GM18861 (cell line): ENCODE measurements at regions not wholly inside any gene's neighbourhood (a gene's known extent, or its start where the extent isn't known, plus 50 kb on each side); places are given as distances from the start of the nearest gene placed in this dataset.
"Not testable (repeated sequence)": the region's sequence is repeated elsewhere in the genome, so short reads cannot be mapped to it uniquely, and the experiment has no call there.

Source experiments
- ATAC-seq: cut with Tn5 transposase; IDR thresholded peaks from one replicate; pipeline ENCODE4 v1.9.1; 2021; ENCODE audit not compliant: unreplicated experiment

DNA sequence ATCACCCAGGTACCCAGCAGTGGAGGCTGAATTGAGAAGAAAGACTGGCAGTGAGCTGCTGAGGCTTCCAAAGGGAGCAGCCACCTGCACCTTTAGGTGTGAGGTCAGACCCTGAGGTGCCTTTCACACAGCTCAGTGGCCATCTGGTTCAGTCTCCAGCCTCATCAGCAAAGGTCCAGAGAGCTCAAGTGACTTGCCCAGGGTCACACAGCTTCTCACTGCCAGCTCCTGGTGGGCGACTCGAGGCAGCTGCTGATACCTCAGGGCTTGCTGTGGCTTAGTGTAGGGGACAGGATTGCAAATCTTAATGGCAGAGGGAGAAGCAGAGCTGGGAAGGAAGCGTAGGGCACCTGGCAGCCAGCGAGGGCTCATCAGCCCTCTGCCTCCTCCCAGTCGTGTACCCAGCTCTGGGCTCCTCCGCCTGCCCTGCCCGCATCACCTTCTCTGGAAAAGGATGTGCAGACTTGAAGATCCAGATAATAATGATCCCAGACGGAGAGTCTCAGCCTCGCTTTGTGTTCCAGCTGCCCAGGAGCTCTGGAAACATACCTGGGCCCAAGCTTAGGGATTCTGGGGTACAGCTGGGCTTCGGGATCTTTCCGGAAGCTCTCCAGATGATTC, 165.3 kb upstream of the GSE1 start:
- ATAC-seq, result no peak

DNA sequence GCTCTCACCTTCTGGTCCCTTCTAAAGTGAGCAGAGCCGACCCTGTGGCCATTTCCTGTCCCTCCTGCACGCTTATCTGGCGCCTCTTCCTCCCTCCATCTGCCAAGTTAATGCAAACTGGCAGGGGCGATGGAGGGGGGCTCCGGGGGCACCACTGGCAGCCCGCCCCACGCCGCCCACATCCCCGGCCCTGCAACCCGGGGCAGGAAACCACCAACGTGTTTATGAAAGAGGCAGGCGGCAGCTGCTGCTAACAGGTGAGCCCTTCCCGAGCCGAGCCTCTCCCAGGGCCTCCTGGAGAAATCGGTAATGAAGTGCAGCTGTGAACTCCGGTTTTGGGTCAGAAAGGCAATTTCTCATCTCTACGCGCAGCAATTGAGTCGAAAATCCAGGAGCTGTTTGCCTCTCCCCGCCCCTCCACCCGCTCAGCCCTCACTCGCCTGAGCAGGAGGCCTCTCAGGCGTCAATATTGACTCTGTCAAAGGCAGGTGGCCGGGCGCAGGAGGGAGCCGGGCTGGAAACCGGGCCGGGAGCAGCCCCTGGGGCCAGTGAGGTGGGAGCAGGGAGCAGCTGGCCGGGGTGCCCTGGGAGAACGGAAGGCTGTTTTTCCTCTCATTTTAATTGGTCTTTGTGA, 164.4 kb upstream of the GSE1 start:
- no peak for ATAC-seq

DNA sequence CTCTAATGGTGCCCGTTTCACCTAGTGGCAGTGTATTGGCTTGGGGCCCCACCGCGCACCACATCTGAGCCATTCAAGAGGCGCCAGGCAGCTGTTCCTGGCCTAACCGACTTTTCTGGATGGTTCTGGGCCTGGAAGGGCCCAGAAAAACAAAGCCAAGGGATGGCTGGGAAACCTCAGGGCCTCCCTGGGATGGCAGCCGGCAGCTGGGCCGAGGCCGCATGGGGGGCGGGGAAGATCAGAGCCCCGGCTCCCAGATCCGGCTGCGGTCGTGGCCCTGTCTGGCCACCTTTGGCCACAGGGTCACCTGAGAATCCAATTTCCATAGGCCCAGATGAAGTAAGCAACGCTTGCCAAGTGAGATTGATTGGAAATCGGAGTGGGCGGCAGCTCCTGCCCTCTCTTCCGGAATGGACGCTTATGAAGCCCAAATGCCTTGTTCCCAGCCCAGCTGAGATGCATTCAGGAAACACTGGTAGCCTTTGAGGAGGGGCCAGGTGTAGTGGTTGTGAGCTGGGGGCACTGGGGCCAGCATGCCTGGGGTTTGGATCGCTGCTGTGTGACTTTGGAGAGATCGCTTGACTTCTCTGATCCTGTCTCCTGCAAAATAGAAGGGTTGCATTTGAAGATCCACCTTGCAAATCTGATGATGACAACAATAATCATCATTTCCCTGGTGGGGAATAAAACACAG, 163.8 kb upstream of the GSE1 start:
- ATAC-seq, result no peak

DNA sequence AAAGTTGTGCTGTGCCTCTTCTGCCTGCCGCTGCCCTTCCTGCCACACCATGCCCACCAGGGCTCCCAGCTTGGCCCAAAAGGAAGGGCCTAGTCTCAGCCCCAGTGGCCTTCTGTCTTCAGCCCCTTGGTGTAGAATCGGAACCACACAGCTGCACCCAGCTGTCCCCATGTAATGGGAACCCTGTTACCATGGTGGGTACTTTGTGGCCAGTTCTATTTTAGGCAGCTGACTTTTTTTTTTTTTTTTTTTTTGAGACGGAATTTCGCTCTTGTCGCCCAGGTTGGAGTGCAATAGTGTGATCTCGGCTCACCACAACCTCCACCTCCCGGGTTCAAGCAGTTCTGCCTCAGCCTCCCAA, 163.3 kb upstream of the GSE1 start:
- no peak for ATAC-seq

DNA sequence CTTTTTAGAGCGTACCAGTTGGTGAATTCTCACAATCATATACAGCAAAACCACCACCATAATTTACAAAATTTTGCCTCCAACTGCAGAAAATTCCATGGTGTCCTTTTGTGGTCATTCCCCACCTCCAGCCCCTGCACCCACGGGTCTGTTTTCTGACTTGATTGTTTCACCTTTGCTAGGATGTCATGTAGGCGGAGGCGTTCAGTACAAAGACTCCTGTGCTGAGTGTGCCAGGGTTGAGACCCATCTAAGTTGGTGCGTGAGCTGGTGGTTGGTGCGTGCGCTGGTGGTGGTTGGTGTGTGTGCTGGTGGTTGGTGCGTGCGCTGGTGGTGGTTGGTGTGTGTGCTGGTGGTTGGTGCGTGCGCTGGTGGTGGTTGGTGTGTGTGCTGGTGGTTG, 162.0 kb upstream of the GSE1 start:
- ATAC-seq, result not testable (repeated sequence)

DNA sequence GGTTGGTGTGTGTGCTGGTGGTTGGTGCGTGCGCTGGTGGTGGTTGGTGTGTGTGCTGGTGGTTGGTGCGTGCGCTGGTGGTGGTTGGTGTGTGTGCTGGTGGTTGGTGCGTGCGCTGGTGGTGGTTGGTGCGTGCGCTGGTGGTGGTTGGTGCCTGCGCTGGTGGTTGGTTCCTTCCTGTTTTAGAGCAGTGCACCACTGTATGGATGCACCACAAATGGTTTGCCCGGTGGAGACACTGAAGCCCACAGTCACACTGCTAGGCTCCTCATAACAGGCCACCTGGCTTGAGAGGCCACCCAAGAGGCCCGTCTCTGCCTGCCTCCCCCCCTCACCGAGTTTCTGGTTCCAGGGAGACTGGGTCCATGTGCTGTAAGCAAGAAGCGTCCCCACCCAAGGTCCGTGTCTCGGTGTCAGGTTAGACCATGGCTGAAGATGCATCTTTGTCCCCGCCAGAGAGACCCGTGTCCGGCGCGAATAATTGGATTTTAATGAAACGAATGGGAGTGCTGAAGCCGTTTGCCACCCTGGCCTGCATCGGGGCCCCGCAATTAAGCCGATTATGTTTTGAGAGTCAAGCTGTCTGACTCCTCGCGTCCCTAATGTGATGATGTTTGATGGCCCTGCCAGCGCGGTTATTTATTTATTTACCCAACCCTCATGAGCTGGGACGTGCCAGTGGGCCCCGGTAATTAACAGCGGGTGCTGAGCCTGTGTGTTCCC, 161.3 kb upstream of the GSE1 start:
- ATAC-seq, result no peak

DNA sequence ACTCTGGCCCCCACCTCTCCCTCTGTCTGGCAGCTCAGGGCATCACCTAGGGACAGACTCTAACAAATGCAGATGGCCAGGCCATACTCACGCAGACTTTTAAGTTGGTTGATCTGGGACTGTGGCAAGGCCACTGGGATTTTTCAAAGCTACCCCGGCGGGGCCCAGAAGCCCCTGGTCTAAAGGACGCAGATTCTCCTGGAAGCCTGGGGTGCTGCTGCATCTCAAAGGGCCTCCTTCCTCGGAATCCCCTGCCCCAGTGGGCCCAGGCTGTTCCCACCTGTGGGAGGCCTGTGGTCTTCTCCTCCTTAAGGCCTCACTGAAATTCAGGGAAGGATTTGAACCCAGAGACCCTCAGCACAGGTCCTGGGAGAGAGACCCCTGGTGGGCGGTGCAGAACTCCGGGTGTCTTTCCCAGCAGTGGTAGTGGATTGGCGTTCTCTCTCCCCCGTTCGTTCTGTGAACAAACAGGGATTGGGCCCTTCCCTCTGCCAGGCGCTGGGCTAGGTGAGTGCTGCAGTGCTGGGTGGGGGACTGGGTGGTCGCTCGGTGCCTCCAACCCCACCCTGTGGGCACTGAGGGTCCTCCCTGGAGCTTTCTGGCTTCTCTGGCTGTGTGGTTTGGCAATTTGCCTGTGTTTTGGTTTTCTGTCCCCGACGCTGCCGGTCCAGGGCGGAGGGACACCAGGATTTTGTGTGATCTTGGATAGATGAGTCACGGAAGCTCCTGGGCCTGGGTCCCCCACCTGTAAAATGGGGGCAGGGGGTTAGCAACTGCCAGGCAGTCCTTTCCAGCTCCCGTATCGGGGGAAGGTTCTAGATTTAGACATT, 160.5 kb upstream of the GSE1 start:
- ATAC-seq, result no peak

DNA sequence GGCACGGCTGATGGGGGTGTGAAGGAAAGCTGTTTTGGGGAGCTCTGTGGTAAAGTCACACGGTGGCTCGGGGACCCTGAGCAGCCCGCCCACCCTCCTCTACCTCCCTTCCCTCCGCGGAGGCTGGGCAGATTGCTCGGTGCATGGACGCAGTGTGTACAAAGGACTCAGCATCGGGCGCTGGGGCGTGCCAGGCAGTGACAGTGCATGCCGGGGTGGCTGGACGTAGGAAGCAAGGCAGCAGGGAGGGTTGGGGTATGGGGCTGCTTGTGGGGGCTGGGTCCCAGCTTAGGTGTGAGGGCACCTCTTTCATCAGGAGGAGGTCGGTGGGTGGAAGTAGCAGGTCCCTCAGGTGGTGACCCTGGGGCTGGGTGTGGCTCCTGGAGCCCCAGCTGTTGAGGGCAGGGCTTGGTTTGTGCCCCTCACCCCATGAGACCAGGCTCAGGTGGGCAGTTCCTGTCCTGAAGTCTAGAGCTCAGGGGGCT, 159.9 kb upstream of the GSE1 start:
- no peak for ATAC-seq

DNA sequence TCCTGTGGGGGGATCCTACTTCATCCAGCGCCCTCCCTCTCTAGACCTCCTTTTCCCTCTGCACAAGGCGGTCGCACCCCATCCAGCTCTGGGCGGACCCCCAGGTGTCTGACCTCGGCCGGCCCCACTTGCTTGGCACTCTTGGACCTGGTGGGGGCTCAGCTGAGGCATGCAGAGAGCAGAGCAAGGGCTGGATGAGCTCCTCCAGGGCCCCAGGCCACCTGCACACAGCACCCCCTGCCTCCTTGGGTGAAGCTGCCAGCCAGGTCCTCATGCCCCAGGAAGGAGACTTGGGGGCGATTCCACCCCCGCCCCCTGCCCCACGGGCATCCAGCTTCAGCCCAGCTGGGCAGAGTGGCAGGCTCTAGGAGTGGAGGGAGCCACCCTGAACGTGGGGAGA, 159.4 kb upstream of the GSE1 start:
- no peak for ATAC-seq

DNA sequence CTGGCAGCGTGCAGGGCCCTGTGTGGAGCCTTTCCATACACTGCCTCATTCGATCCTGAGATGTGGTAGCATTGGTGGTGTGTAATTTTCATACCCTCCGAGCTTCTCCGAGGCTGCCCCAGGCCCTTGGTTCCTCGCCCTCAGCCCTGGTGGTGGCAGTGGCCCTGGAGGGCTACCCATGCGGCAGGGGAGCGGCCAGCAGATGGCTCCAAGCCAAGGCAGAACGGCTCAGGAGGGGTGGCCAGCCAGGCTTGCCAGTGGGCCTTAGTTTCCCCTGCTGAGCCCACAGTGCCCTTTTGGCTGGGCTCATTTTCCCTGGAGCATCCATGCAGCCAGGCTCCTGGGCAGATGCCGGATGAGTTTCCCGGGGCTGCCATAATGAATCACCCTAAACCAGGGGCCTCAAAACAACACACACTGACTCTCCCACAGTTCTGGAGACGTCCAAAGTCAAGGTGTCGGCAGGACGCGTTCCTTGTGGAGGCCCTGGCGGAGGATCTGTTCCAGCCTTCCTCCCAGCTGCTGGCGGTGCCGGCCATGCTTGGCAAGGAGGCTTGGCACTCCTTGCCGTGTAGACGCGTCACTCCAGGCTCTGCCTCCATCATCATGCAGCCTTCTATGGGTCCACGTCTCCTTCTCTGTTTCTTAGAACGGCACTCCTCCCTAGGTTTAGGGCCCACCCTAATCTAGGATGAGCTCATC, 158.8 kb upstream of the GSE1 start:
- no peak for ATAC-seq

DNA sequence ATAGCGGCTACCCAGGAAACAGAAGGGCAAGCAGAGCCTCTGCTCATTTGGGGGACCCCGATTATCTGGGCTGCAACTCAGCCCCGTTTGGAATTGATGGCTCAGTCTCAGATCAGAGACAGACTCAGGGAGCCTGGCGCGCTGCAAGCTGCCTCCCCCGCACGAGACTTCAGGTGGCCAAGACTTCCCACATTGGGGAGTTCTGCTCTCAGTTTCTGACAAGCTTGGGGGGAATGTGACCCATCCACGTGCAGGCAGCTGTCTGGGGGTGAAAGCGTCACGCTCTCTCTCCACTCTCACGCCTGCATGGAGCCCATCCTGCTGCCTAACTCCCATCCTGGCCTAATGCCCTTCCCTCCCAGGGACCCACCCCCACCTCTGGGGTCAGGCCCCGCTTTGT, 157.6 kb upstream of the GSE1 start:
- ATAC-seq, result no peak

DNA sequence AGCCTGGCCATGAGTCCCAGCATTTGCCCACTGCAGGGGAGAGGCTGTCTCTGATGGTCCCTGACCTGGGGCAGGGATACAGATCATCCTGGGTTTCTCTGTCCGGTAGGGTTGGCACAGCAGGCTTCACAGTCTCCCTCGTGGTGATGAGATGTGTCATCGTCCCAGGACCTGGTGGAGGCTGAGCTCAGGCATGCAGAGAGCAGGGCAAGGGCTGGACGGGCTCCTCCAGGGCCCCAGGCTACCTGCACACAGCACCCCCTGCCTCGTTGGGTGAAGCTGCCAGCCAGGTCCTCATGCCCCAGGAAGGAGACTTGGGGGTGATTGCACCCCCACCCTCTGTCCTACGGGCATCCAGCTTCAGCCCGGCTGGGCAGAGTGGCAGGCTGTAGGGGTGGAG, 155.8 kb upstream of the GSE1 start:
- no peak for ATAC-seq

DNA sequence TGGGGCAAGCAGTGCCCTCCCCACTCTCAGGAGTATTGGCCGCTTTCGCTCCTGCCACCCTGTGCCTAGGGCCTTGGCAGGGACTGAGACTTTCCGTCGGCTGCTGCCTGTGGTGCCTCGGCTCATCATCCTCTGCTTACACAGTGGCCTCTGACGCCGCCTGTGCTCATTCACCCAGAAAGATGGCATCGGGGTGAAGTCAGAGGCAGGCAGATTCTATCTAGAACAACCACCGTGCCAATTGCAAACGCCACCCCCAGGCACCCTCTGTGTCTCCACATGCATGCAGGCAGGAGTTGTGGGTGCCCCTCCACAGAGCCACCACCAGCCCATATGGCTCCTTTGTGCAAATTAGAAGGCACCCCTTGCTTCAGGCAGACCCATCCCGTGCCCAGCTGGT, 154.2 kb upstream of the GSE1 start:
- no peak for ATAC-seq

DNA sequence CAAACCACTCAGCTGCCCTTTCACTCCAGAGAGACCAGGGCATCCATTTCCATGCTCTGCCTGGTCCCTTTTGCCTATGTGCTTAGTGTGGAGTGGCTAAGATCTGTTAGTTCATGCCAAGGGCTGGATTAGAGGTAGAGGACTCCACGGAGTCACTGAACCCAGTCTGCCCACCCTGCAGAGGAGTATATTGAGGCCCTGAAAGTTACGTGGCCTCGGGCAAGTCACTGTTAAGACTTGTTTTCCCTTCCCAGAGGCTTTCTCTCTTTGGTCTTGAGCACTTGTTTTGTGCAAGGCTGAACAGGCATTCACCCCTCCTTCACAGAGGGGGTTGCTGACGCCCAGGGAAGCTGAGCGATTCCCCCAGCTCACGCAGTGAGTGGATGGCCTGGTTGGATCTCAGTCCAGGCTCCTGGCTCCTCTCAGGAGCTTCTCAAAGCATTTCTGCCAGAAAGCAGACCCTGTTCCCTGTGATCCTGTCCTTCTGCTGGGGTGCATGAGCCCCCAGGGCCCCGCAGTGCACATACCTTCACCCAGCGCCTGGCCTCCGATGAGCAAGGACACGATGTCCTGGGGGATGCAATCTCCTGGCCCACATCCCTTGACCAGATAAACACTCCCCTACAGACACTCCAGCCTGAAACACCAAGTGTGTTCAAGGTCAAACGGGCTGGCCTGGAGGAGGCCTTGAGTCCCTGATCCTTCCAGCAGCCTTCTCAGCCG, 153.4 kb upstream of the GSE1 start:
- no peak for ATAC-seq

DNA sequence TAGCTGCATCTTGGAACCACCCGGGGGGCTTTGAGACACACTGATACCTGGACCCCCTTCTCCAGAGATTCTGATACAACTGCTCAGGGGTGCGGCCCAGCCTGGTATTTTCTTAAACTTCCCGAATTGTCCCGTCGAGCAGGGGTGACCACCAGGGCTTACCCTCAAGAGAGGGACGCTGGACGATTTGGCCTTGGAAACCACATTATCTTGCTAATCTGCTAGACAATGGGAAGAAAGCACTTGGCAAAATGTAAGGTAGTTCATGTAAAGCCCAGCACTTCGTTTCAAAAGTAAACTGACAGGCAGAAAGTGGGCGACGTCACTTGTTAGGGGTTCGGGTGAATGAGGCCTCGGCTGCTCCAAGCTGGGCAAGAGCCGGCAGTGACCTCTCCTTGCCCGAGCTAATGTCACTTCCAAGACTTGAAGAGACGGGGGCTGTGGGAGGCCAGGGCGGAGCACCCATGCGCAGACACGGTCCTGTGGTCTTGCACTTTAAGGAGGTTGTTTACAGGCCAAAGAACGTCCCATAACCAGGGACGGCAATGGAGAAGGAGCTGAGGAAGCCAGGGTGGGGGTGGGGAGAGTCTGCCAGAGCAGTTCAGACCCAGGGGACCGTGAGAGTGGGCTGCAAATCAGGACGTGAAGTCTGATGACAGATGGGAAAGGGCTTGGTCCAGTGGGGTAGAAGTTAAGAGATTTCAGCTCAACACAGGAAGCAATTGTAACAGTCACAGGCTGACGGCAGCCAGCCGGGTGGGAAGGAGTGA, 152.7 kb upstream of the GSE1 start:
- ATAC-seq, result no peak

DNA sequence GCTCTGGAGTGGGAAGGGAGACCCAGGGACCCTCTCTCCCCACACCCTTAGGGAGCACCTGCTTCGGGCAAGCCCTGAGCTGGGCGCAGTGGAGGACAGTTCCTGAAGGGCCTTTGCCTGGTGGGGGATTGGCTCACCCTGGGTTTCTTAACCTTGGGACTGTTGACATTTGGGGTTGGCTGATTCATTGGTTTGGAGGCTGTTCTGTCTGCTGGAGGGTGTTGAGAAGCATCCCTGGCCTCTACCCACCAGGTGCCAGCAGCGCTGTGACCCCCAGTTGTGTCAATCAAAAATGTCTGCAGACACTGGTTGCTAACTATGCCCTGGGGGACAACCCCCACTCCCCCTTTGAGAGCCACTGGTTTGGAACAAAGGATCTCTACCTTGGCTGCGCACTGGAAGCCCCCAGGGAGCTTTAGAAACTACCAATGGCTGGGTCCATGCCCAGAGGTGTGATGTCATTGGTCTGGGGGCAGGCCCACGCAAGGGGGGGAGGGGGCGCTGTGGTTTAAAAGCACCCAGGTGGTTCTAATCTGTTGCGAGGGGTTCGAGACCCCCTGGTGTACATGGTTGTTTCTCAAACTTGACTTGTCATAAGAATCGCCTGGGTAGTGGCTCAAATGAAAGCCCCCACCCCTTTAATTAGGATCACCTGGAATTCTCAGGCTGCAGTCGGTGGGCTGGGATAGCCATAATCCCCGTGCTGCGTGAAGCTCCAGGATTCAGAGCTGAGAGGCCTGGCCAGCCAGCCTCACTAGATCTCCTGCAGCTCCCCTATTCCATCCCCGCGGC, 151.9 kb upstream of the GSE1 start:
- no peak for ATAC-seq

DNA sequence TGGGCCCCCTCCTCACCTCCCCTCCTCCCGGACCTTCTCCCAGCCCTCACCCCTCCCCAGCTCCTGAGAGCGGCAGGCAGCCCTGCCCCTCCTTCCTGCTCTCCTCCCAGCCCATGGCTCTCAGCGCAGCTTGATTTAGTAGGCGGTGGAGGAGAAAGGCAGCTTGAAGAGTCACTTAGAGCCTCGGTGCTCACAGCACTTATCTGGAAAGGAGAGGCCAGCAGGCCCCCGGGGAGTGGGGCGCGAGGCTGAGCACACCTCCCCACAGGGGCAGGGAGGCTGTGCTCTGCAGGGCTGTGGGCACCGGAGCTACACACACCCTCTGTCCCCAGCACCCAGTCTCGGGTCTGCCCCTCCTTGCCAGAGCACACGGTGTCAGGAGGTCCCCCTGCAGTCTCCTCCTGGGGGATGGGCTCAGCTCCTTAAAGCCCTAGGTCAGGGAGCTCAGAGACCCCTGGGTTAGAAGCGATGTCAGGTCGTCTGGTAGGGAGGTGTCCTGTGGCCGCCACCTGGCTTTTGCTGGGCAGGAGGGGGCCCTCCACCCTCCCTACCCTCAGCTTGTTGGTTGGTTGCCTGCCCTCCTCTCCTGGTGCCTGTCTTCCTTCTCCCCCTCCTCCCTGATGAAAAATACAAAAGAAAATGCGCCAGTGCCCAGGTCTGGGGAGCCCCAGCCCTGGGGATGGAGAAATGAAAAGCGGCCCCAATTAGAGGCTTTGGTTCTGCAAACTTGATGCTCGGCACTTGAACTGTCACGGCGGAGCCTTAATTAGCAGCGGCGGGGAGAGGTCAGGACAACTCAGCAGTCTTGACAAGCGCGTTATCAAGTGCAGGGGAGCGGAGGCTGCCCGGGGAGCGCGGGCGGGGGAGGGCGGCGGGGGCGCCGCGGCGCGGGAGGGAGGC, 151.1 kb upstream of the GSE1 start:
- no peak for ATAC-seq
